ENCODE measurements at regions not wholly inside any gene's neighbourhood (a gene's known extent, or its start where the extent isn't known, plus 50 kb on each side); places are given as distances from the start of the nearest gene placed in this dataset.

DNA sequence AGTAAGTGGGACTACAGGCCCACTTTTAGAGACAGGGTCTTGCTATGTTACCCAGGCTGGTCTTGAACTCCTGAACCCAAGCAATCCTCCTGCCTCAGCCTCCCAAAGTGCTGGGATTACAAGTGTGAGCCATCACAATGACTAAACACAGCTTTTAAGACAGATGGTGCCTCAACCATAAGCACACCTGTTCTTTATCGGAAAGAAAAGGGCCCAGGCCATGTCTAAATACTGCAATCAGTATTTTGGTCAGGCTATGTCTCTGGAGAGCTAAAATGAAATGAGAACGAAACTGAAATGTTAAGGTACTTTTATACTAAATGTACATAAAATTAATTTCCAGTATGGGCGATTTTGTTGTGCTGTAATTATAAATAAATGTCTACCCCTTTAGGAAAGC, 69.5 kb upstream of the SPTBN1 start:
- Mint-ChIP-seq H3K9me3 (no peaks in the 10 kb centered on the region), H3K36me3 (ENCODE audit: low read depth) (no peaks in the 10 kb centered on the region), H3K4me1 (peaks cover 13% of the 10 kb centered on the region), H3K27ac (no peak overlapping the region), H3K27me3 (ENCODE audit: insufficient read depth, low read depth, poor library complexity) (peaks cover 2% of the 10 kb centered on the region), H3K4me3 (no peak overlapping the region)
- Histone ChIP-seq H3K9me2 (ENCODE audit: insufficient read depth) (0 out of 2 replicates have a peak, but pooled peaks cover 2% of the 10 kb centered on the region), H3K27me3 (ENCODE audit: insufficient read depth) (no peaks in the 10 kb centered on the region), H3K4me3 (no peak overlapping the region), H3K79me2 (replicated peaks; ENCODE audit: insufficient read depth) (no peaks in the 10 kb centered on the region), H4K20me1 (replicated peaks; ENCODE audit: insufficient read depth) (no peaks in the 10 kb centered on the region), H3F3A (replicated peaks; ENCODE audit: low read depth) (no peaks in the 10 kb centered on the region), H3K4me2 (no peak overlapping the region), H3K4me1 (ENCODE audit: insufficient read depth) (no peaks in the 10 kb centered on the region), H3K27ac (ENCODE audit: low read depth) (no peak overlapping the region), H3K36me3 (ENCODE audit: insufficient read depth) (no peaks in the 10 kb centered on the region), H2AFZ (no peak overlapping the region)
- DNase-seq (ENCODE audit: low spot score) (no peak), ATAC-seq (no peak)
- TF ChIP-seq STAT1 (IDR thresholded peaks at IDR 0.05; ENCODE audit: unreplicated experiment) (no peak), NANOG (IDR thresholded peaks at IDR 0.05; ENCODE audit: borderline replicate concordance) (no peak), EZH2 (IDR thresholded peaks at IDR 0.05; ENCODE audit: low read depth, unreplicated experiment) (no peak), JUNB (IDR thresholded peaks at IDR 0.05; ENCODE audit: unreplicated experiment) (no peak), CREB1 (CRISPR knock-in tag; IDR thresholded peaks at IDR 0.05; ENCODE audit: low read depth) (no peak), EZH2phosphoT487 (IDR thresholded peaks at IDR 0.05; ENCODE audit: unreplicated experiment) (no peak), ZNF331 (CRISPR knock-in tag; IDR thresholded peaks at IDR 0.05; ENCODE audit: low read depth) (no peak), ZNF114 (CRISPR knock-in tag; IDR thresholded peaks at IDR 0.05) (no peak), POLR2AphosphoS5 (IDR thresholded peaks at IDR 0.05; ENCODE audit: low read depth) (no peak)
- TF ChIP-seq, protein P1, sequence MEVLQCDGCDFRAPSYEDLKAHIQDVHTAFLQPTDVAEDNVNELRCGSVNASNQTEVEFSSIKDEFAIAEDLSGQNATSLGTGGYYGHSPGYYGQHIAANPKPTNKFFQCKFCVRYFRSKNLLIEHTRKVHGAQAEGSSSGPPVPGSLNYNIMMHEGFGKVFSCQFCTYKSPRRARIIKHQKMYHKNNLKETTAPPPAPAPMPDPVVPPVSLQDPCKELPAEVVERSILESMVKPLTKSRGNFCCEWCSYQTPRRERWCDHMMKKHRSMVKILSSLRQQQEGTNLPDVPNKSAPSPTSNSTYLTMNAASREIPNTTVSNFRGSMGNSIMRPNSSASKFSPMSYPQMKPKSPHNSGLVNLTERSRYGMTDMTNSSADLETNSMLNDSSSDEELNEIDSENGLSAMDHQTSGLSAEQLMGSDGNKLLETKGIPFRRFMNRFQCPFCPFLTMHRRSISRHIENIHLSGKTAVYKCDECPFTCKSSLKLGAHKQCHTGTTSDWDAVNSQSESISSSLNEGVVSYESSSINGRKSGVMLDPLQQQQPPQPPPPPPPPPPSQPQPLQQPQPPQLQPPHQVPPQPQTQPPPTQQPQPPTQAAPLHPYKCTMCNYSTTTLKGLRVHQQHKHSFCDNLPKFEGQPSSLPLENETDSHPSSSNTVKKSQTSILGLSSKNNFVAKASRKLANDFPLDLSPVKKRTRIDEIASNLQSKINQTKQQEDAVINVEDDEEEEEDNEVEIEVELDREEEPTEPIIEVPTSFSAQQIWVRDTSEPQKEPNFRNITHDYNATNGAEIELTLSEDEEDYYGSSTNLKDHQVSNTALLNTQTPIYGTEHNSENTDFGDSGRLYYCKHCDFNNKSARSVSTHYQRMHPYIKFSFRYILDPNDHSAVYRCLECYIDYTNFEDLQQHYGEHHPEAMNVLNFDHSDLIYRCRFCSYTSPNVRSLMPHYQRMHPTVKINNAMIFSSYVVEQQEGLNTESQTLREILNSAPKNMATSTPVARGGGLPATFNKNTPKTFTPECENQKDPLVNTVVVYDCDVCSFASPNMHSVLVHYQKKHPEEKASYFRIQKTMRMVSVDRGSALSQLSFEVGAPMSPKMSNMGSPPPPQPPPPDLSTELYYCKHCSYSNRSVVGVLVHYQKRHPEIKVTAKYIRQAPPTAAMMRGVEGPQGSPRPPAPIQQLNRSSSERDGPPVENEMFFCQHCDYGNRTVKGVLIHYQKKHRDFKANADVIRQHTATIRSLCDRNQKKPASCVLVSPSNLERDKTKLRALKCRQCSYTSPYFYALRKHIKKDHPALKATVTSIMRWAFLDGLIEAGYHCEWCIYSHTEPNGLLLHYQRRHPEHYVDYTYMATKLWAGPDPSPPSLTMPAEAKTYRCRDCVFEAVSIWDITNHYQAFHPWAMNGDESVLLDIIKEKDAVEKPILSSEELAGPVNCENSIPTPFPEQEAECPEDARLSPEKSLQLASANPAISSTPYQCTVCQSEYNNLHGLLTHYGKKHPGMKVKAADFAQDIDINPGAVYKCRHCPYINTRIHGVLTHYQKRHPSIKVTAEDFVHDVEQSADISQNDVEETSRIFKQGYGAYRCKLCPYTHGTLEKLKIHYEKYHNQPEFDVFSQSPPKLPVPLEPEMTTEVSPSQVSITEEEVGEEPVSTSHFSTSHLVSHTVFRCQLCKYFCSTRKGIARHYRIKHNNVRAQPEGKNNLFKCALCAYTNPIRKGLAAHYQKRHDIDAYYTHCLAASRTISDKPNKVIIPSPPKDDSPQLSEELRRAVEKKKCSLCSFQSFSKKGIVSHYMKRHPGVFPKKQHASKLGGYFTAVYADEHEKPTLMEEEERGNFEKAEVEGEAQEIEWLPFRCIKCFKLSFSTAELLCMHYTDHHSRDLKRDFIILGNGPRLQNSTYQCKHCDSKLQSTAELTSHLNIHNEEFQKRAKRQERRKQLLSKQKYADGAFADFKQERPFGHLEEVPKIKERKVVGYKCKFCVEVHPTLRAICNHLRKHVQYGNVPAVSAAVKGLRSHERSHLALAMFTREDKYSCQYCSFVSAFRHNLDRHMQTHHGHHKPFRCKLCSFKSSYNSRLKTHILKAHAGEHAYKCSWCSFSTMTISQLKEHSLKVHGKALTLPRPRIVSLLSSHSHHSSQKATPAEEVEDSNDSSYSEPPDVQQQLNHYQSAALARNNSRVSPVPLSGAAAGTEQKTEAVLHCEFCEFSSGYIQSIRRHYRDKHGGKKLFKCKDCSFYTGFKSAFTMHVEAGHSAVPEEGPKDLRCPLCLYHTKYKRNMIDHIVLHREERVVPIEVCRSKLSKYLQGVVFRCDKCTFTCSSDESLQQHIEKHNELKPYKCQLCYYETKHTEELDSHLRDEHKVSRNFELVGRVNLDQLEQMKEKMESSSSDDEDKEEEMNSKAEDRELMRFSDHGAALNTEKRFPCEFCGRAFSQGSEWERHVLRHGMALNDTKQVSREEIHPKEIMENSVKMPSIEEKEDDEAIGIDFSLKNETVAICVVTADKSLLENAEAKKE (CRISPR knock-in tag; IDR thresholded peaks at IDR 0.05), result no peak
- TF ChIP-seq, protein P2, sequence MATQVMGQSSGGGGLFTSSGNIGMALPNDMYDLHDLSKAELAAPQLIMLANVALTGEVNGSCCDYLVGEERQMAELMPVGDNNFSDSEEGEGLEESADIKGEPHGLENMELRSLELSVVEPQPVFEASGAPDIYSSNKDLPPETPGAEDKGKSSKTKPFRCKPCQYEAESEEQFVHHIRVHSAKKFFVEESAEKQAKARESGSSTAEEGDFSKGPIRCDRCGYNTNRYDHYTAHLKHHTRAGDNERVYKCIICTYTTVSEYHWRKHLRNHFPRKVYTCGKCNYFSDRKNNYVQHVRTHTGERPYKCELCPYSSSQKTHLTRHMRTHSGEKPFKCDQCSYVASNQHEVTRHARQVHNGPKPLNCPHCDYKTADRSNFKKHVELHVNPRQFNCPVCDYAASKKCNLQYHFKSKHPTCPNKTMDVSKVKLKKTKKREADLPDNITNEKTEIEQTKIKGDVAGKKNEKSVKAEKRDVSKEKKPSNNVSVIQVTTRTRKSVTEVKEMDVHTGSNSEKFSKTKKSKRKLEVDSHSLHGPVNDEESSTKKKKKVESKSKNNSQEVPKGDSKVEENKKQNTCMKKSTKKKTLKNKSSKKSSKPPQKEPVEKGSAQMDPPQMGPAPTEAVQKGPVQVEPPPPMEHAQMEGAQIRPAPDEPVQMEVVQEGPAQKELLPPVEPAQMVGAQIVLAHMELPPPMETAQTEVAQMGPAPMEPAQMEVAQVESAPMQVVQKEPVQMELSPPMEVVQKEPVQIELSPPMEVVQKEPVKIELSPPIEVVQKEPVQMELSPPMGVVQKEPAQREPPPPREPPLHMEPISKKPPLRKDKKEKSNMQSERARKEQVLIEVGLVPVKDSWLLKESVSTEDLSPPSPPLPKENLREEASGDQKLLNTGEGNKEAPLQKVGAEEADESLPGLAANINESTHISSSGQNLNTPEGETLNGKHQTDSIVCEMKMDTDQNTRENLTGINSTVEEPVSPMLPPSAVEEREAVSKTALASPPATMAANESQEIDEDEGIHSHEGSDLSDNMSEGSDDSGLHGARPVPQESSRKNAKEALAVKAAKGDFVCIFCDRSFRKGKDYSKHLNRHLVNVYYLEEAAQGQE (IDR thresholded peaks at IDR 0.05; ENCODE audit: unreplicated experiment), result no peak
- TF ChIP-seq, protein P3, sequence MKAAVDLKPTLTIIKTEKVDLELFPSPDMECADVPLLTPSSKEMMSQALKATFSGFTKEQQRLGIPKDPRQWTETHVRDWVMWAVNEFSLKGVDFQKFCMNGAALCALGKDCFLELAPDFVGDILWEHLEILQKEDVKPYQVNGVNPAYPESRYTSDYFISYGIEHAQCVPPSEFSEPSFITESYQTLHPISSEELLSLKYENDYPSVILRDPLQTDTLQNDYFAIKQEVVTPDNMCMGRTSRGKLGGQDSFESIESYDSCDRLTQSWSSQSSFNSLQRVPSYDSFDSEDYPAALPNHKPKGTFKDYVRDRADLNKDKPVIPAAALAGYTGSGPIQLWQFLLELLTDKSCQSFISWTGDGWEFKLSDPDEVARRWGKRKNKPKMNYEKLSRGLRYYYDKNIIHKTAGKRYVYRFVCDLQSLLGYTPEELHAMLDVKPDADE (IDR thresholded peaks at IDR 0.05), result no peak
- TF ChIP-seq, protein P4, sequence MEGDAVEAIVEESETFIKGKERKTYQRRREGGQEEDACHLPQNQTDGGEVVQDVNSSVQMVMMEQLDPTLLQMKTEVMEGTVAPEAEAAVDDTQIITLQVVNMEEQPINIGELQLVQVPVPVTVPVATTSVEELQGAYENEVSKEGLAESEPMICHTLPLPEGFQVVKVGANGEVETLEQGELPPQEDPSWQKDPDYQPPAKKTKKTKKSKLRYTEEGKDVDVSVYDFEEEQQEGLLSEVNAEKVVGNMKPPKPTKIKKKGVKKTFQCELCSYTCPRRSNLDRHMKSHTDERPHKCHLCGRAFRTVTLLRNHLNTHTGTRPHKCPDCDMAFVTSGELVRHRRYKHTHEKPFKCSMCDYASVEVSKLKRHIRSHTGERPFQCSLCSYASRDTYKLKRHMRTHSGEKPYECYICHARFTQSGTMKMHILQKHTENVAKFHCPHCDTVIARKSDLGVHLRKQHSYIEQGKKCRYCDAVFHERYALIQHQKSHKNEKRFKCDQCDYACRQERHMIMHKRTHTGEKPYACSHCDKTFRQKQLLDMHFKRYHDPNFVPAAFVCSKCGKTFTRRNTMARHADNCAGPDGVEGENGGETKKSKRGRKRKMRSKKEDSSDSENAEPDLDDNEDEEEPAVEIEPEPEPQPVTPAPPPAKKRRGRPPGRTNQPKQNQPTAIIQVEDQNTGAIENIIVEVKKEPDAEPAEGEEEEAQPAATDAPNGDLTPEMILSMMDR (conservative IDR thresholded peaks at IDR 0.05; ENCODE audit: low read depth in 2 of 2), result no peak
